ENCODE measurements at regions not wholly inside any gene's neighbourhood (a gene's known extent, or its start where the extent isn't known, plus 50 kb on each side); places are given as distances from the start of the nearest gene placed in this dataset.

DNA sequence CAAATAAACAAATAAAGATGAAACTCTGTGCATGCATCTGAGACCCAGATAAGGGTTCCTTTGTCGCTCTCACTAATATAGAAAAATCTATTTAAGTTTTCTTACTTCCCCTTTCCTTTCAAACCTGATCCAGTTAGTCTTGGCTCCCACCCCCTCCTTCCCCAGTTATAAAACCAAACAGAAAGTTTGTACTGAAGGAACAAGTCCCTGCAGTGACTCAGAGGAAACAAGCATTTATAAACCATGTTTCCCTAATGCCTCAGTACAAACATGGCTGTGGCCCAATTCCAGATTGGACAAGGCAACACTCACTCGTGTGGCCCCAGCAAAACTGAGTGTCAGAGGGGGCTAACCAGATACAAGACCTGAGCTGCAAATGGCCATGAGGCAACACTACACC is 65.5 kb upstream of the ARHGAP20 start:
- TF ChIP-seq, protein P1, sequence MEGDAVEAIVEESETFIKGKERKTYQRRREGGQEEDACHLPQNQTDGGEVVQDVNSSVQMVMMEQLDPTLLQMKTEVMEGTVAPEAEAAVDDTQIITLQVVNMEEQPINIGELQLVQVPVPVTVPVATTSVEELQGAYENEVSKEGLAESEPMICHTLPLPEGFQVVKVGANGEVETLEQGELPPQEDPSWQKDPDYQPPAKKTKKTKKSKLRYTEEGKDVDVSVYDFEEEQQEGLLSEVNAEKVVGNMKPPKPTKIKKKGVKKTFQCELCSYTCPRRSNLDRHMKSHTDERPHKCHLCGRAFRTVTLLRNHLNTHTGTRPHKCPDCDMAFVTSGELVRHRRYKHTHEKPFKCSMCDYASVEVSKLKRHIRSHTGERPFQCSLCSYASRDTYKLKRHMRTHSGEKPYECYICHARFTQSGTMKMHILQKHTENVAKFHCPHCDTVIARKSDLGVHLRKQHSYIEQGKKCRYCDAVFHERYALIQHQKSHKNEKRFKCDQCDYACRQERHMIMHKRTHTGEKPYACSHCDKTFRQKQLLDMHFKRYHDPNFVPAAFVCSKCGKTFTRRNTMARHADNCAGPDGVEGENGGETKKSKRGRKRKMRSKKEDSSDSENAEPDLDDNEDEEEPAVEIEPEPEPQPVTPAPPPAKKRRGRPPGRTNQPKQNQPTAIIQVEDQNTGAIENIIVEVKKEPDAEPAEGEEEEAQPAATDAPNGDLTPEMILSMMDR (IDR thresholded peaks at IDR 0.05) = no peak
- no peak for TF ChIP-seq POLR2A (IDR thresholded peaks at IDR 0.05)

All from uterus (tissue), 2 donors.